H9 (cell line): ENCODE measurements at regions not wholly inside any gene's neighbourhood (a gene's known extent, or its start where the extent isn't known, plus 50 kb on each side); places are given as distances from the start of the nearest gene placed in this dataset.

Experiments
- DNase-seq: peaks from one replicate; pipeline ENCODE4 v3.0.0-alpha.2; 2017
- H2AFZ ChIP-seq: one replicate; pipeline ENCODE4 v1.6.1; 2013; ENCODE audit warnings: mild to moderate bottlenecking, low read length, control low read depth, moderate library complexity
- H2AK5ac ChIP-seq: 2 replicates; pipeline ENCODE4 v1.6.1; 2013; ENCODE audit warnings: low read length, control low read depth, mixed read lengths; ENCODE audit not compliant: insufficient read length
- H2BK120ac ChIP-seq: one replicate; pipeline ENCODE4 v1.6.1; 2013; ENCODE audit warnings: low read depth, mild to moderate bottlenecking, low read length, control low read depth, inconsistent platforms; ENCODE audit not compliant: poor library complexity, severe bottlenecking
- H2BK12ac ChIP-seq: 2 replicates; pipeline ENCODE4 v1.6.1; 2013; ENCODE audit warnings: low read length, control low read depth, mixed read lengths, low read depth; ENCODE audit not compliant: insufficient read length
- H2BK15ac ChIP-seq: 2 replicates; pipeline ENCODE4 v1.6.1; 2013; ENCODE audit warnings: low read depth, low read length, control low read depth
- H2BK20ac ChIP-seq: one replicate; pipeline ENCODE4 v1.6.1; 2013; ENCODE audit warnings: low read depth, mild to moderate bottlenecking, low read length, control low read depth, inconsistent platforms; ENCODE audit not compliant: poor library complexity, severe bottlenecking
- H2BK5ac ChIP-seq: 2 replicates; pipeline ENCODE4 v1.6.1; 2013; ENCODE audit warnings: low read length, control low read depth, mixed read lengths; ENCODE audit not compliant: insufficient read length
- H3K14ac ChIP-seq: 2 replicates; pipeline ENCODE4 v1.6.1; 2013; ENCODE audit warnings: low read length, control low read depth; ENCODE audit not compliant: insufficient read depth
- H3K18ac ChIP-seq: 2 replicates; pipeline ENCODE4 v1.6.1; 2013; ENCODE audit warnings: low read depth, mild to moderate bottlenecking, mixed read lengths, low read length, control low read depth; ENCODE audit not compliant: insufficient read length
- H3K23ac ChIP-seq: 2 replicates; pipeline ENCODE4 v1.6.1; 2013; ENCODE audit warnings: low read length, control low read depth, mixed read lengths, low read depth; ENCODE audit not compliant: insufficient read length
- H3K23me2 ChIP-seq: 2 replicates; pipeline ENCODE4 v1.6.1; 2013; ENCODE audit warnings: low read depth, mild to moderate bottlenecking, mixed read lengths, low read length, control low read depth; ENCODE audit not compliant: insufficient read length, poor library complexity, severe bottlenecking
- H3K27ac ChIP-seq: 2 replicates; pipeline ENCODE4 v1.5.1; 2013; ENCODE audit warnings: low read length, control low read depth, mixed read lengths, low read depth; ENCODE audit not compliant: insufficient read length
- H3K27me3 ChIP-seq: 2 replicates; pipeline ENCODE4 v1.6.1; 2013; ENCODE audit warnings: low read length, control low read depth, inconsistent platforms; ENCODE audit not compliant: insufficient read depth
- H3K4ac ChIP-seq: 2 replicates; pipeline ENCODE4 v1.6.1; 2013; ENCODE audit warnings: low read depth, mild to moderate bottlenecking, control low read depth, inconsistent platforms, low read length, moderate library complexity
- H3K4me1 ChIP-seq: 2 replicates; pipeline ENCODE4 v1.6.1; 2013; ENCODE audit warnings: low read length, control low read depth, inconsistent platforms; ENCODE audit not compliant: insufficient read depth
- H3K4me2 ChIP-seq: 2 replicates; pipeline ENCODE4 v1.6.1; 2013; ENCODE audit warnings: low read length, control low read depth, mixed read lengths; ENCODE audit not compliant: insufficient read length, insufficient read depth
- H3K56ac ChIP-seq: 2 replicates; pipeline ENCODE4 v1.6.1; 2013; ENCODE audit warnings: low read depth, mild to moderate bottlenecking, mixed read lengths, low read length, control low read depth; ENCODE audit not compliant: insufficient read length
- H3K79me1 ChIP-seq: 2 replicates; pipeline ENCODE4 v1.6.1; 2013; ENCODE audit warnings: low read depth, mild to moderate bottlenecking, moderate library complexity, low read length, control low read depth, inconsistent platforms; ENCODE audit not compliant: insufficient read depth, poor library complexity, severe bottlenecking
- H3K79me2 ChIP-seq: 2 replicates; pipeline ENCODE4 v1.6.1; 2013; ENCODE audit warnings: low read length, control low read depth, inconsistent platforms; ENCODE audit not compliant: insufficient read depth
- H3K9ac ChIP-seq: 2 replicates; pipeline ENCODE4 v1.6.1; 2013; ENCODE audit warnings: low read length, control low read depth, mixed read lengths; ENCODE audit not compliant: insufficient read length; ENCODE audit errors: extremely low read depth
- H3K9me3 ChIP-seq: one replicate; pipeline ENCODE4 v1.6.1; 2013; ENCODE audit warnings: low read depth, low read length, inconsistent platforms; ENCODE audit not compliant: control insufficient read depth
- H3T11ph ChIP-seq: one replicate; pipeline ENCODE4 v1.6.1; 2013; ENCODE audit warnings: mild to moderate bottlenecking, low read length, control low read depth, inconsistent platforms
- H4K20me1 ChIP-seq: one replicate; pipeline ENCODE4 v1.6.1; 2013; ENCODE audit not compliant: control insufficient read depth, insufficient read length, insufficient read depth
- H4K5ac ChIP-seq: 2 replicates; pipeline ENCODE4 v1.6.1; 2013; ENCODE audit warnings: low read depth, mild to moderate bottlenecking, mixed read lengths, low read length, control low read depth; ENCODE audit not compliant: insufficient read length
- H4K8ac ChIP-seq: replicated peaks from 2 replicates; pipeline ENCODE4 v1.6.1; 2013; ENCODE audit warnings: low read length, control low read depth, mixed read lengths, low read depth; ENCODE audit not compliant: insufficient read length
- H4K91ac ChIP-seq: 2 replicates; pipeline ENCODE4 v1.6.1; 2013; ENCODE audit warnings: low read depth, mild to moderate bottlenecking, moderate library complexity, mixed read lengths, low read length, control low read depth; ENCODE audit not compliant: insufficient read length
- H3K27ac Mint-ChIP-seq, 3 experiments: 2 replicates in 2 of 3; 3 replicates in 1 of 3; pipeline ENCODE4 v1.8.0; 2020 to 2021; ENCODE audit warnings: mixed read lengths in 3 of 3, mild to moderate bottlenecking in 1 of 3, moderate library complexity in 1 of 3
- H3K27me3 Mint-ChIP-seq: 2 replicates; pipeline ENCODE4 v1.8.0; 2021; ENCODE audit warnings: low read depth, mild to moderate bottlenecking, moderate library complexity, mixed read lengths
- H3K36me3 Mint-ChIP-seq, 3 experiments: 2 replicates in 2 of 3; 3 replicates in 1 of 3; pipeline ENCODE4 v1.8.0; 2020 to 2021; ENCODE audit warnings: low read depth in 3 of 3, mixed read lengths in 3 of 3; ENCODE audit not compliant: insufficient read depth in 1 of 3
- H3K4me1 Mint-ChIP-seq, 2 experiments: 2 replicates each; pipeline ENCODE4 v1.8.0; 2020; ENCODE audit warnings: mixed read lengths in 2 of 2
- H3K4me3 Mint-ChIP-seq, 2 experiments: 2 replicates in 1 of 2; 3 replicates in 1 of 2; pipeline ENCODE4 v1.8.0; 2020 to 2021; ENCODE audit warnings: mild to moderate bottlenecking in 2 of 2, mixed read lengths in 2 of 2, moderate library complexity in 1 of 2
- H3K9me3 Mint-ChIP-seq, 2 experiments: 2 replicates in 1 of 2; 3 replicates in 1 of 2; pipeline ENCODE4 v1.8.0; 2020; ENCODE audit warnings: mild to moderate bottlenecking in 2 of 2, mixed read lengths in 2 of 2, moderate library complexity in 1 of 2
- WGBS: extraction: QIAGEN DNeasy Blood & Tissue Kit; methylation state at CpG from one replicate; pipeline ENCODE4 v1.1.7; 2013; ENCODE audit warnings: missing lambda C conversion rate, low lambda C conversion rate, mixed read lengths; ENCODE audit not compliant: insufficient read length; ENCODE audit errors: extremely low coverage; 5-methylcytosine and 5-hydroxymethylcytosine counted together
- TF ChIP-seq, protein P1 (sequence below): fragments of 200-600 bp; sonication (generic); conservative IDR thresholded peaks from 3 replicates; pipeline ENCODE4 v1.8.0; 2021; ENCODE audit warnings: antibody characterized with exemption, mild to moderate bottlenecking

DNA sequence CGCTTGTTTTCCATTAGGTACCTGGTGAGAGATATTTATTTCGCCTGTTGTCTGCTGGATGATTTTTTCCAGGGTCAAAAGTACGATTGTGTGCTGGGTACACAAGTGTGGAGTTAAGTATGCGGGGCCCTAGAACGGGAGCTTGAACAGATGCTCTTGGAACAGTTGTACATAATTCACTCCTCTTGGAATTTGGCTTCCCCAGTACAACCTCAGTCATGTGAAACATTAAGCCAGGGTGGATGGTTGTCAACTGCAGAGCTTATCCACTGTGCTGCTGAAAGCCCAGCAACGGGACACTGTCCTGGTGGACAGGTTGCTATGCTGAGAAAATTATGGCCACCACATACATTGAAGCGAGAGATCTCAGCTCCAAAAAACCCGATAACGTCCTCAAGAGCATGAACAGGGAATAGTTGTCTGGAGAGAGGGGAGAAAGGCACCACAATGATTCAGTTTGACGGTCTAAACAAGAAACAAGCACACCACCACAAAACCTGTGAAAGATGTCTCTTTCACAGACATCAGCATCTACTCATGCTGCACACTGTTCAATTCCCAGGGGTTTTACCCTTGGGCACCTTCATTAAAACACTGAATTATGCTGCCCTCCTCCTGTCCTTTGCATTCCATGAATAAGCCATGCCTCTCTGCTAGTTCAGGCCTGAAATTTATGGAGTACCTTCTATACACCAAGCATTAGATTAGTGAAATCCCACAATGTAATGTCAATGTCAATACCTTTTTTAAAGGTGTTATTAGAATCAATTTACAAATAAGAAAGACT is 176.8 kb upstream of the TRIB2 start:
- H3K79me1 ChIP-seq: no peaks in the 10 kb centered on the region
- no peaks in the 10 kb centered on the region for H3K79me2 ChIP-seq
- no peak overlapping the region for H3K23ac ChIP-seq
- no CpG with 5 or more reads among the region's 10 CpGs for WGBS
- no peak overlapping the region for H3K18ac ChIP-seq
- H3K9ac ChIP-seq: no peak overlapping the region
- no peak overlapping the region for H4K91ac ChIP-seq
- Mint-ChIP-seq H3K9me3 (no peaks in the 10 kb centered on the region), H3K4me3 (no peak overlapping the region), H3K36me3 (no peaks in the 10 kb centered on the region), H3K4me1 (peaks cover under 1% of the 10 kb centered on the region in 2 experiments; a peak in 2 of 4 replicates), H3K27ac (no peak overlapping the region), H3K27me3 (no peaks in the 10 kb centered on the region; the same call in 1 of the 2 replicates)
- no peaks in the 10 kb centered on the region for H4K20me1 ChIP-seq
- H3K4me2 ChIP-seq: no peak overlapping the region
- H3K27me3 ChIP-seq: no peaks in the 10 kb centered on the region
- no peak overlapping the region for H3T11ph ChIP-seq
- H3K27ac ChIP-seq: no peak overlapping the region
- H2BK20ac ChIP-seq: no peak overlapping the region
- H2BK120ac ChIP-seq: no peak overlapping the region
- H2AFZ ChIP-seq: no peak overlapping the region
- no peak overlapping the region for H3K14ac ChIP-seq
- H3K4ac ChIP-seq: no peak overlapping the region
- no peak overlapping the region for H2AK5ac ChIP-seq
- no peaks in the 10 kb centered on the region for H3K4me1 ChIP-seq
- H3K9me3 ChIP-seq: no peaks in the 10 kb centered on the region
- H3K56ac ChIP-seq: no peak overlapping the region
- TF ChIP-seq, protein P1, sequence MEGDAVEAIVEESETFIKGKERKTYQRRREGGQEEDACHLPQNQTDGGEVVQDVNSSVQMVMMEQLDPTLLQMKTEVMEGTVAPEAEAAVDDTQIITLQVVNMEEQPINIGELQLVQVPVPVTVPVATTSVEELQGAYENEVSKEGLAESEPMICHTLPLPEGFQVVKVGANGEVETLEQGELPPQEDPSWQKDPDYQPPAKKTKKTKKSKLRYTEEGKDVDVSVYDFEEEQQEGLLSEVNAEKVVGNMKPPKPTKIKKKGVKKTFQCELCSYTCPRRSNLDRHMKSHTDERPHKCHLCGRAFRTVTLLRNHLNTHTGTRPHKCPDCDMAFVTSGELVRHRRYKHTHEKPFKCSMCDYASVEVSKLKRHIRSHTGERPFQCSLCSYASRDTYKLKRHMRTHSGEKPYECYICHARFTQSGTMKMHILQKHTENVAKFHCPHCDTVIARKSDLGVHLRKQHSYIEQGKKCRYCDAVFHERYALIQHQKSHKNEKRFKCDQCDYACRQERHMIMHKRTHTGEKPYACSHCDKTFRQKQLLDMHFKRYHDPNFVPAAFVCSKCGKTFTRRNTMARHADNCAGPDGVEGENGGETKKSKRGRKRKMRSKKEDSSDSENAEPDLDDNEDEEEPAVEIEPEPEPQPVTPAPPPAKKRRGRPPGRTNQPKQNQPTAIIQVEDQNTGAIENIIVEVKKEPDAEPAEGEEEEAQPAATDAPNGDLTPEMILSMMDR: no peak
- DNase-seq: no peak
- no peak overlapping the region for H2BK5ac ChIP-seq
- no peak overlapping the region for H2BK15ac ChIP-seq
- H4K8ac ChIP-seq: no peak overlapping the region
- no peak overlapping the region for H4K5ac ChIP-seq
- H3K23me2 ChIP-seq: no peaks in the 10 kb centered on the region
- H2BK12ac ChIP-seq: no peak overlapping the region
